HG03469 (cell line): ENCODE measurements at regions not wholly inside any gene's neighbourhood (a gene's known extent, or its start where the extent isn't known, plus 50 kb on each side); places are given as distances from the start of the nearest gene placed in this dataset.
"Not testable (repeated sequence)": the region's sequence is repeated elsewhere in the genome, so short reads cannot be mapped to it uniquely, and the experiment has no call there.

Experiments
- ATAC-seq: cut with Tn5 transposase; IDR thresholded peaks from one replicate; pipeline ENCODE4 v1.9.1; 2021; ENCODE audit warnings: mild to moderate bottlenecking, moderate library complexity, moderate number of reproducible peaks; ENCODE audit not compliant: unreplicated experiment

DNA sequence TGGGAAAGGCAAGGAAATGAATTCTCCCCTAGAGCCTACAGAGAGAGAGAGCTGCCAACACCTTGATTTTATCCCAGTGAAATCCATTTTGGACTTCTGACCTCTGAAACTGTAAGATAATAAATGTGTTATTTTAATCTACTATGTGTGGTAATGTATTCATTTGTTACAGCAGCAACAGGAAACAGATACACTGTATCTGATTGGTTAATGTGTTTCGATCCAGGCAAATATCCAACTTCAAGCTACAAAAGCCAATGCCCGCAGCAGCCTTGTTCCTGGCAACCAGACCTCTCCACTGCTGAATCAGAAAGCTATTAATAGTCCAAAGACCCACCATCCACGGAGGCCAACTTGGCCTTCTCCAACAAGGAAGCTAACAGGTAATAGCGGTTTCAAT is 318.1 kb downstream of the PTTG2 start:
- ATAC-seq: no peak

DNA sequence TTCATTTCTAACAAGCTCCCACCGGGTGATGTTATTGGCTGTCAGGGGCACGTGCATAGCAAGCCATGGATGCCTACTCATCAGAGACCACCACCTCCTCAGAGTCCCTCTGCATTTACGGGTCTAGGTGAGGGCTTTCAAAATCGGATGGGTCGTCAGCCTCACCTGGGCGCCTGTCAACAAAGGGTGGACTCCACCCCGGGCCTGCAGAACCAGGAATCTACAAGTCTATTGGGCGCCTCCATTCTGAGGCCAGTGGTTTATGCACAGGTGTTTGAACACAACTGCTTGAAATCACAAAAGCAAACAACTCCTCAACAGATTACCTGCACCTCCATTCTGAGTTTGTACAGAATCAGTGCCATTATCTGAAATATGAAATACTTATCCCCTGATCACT is 318.9 kb downstream of the PTTG2 start:
- ATAC-seq: no peak

DNA sequence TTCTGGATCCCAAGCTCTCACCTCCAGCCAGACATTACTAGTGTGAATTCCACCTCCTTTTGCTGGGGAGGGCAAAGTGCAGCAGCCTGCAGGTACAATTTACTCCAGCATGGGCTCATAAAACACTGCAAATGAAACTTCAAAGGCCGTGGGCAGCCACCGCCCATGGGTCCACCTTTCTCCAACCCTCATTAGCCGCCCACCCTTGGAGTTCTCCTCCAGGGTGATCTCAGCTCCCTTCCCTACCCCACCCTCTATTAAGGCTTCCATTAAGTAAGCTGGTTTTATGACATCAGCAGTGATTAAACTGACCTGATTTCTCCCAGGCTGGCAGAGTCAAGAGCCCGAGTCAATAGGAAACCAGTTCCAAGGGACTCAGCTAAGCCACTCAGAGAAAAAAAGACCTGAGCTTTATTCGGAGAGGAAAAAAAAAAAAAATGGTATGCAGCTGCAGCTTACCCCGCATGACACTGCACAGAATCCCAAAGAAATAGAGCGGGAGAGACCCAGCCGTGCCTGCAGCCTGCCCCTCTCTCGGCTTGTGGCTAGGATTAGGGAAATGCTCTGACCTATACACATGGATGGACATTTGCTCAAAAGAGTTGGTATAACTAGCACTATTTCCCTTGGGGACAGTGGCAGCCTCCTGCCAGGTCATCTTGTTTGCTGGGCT is 319.6 kb downstream of the PTTG2 start:
- no peak for ATAC-seq

DNA sequence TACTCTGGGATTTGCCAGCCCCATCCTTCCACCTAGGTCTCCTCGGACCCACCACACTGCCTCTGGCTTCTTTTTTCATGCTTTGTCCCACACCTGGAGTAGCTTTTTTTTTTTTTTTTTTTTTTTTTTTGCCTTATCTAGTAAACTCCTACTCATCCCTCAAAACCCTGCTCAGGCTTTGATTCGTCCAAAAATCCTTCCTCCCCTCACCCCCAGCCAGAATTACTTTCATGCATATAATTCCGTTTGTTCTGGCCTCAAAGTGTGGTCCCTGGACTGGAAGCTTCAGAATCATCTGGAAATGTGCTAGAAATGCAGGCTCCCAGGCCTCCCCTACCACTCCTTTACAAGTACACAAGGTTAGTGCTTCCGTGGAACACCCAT is 320.1 kb downstream of the PTTG2 start:
- no peak for ATAC-seq

DNA sequence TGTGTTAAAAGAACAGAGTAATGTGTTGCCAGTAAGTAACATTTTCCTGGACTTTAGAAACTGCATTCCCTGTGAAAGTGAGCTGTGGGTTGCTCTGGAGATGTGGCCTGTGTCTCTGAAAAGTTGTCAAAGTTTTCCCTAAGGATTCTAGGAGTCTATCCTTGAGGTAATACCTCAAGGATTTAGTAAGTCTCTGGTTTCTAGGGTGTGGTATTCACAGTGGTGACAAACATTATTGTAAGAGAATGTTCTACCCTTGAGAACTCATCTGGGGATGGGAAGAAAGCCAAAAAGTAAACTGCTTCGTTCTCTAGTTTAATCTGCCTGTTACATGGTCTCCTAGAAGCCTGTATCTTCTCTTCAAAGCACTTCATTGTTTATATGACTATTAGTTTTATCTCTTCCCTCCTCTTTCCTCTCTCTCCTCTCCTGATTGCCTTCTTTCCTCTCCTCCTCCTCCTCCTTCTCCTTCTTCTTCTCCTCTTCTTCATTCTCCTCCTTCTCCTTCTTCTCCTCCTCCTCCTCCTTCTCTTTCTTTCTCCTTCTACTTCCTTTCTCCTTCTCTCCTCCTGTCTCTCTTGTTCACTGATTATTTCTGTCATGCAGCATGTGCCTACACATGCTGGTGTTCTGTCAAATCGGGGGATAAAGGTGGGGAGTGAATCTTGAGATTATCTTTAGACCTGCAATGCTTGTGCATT is 321.3 kb downstream of the PTTG2 start:
- no peak for ATAC-seq

DNA sequence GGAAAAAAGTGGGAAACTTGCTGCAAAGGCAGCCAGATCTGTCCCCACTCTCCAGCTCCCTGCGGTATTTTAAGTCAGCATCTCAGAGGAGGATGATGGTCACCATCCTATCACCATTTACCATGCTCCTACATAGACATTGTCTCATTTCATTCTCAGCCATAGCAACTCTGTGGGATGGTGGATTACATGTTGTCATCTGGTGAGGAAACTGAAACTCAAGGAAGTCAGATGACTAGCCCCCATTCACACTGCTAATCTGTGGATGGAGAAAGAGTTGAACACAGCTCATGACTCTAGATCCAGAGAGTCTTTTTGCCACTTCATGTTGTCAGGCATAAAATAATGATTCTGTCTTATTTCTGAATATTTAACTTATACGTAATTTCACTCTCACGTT is 323.5 kb downstream of the PTTG2 start:
- no peak for ATAC-seq

DNA sequence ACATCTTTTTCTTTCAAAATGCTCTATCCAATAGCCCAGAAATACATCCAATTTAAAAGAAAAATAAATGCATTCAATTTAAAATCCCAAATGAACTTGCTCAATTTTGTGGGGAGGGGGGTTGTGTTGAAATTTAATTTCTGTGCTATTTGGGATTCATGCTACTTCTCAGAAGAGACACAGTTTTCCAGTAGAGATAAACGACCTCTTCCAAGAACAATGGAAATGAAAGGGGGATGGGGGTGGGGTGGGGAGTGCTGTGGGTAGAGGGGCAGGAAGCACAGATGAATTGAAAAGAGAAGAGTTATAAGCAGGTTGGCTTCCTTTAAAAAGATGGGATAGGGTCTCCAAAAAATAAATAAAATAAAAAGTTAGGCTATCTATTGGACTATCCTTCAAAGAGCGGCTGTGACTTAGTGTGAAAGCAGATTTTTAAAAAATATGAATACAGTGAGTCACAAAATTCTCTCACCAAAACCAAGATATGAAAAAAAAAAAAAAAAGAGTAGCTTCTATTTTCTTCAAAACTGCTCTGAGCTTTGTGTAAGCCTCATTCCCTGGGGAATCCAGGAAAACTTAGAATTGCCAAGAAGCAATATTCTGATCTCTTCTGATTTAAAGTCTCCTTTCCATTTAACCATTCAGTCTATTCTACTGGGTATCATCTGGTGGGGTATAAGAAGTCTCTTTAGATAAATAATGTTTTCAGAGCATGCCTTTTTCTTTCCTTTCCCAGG is 324.3 kb downstream of the PTTG2 start:
- ATAC-seq: no peak

DNA sequence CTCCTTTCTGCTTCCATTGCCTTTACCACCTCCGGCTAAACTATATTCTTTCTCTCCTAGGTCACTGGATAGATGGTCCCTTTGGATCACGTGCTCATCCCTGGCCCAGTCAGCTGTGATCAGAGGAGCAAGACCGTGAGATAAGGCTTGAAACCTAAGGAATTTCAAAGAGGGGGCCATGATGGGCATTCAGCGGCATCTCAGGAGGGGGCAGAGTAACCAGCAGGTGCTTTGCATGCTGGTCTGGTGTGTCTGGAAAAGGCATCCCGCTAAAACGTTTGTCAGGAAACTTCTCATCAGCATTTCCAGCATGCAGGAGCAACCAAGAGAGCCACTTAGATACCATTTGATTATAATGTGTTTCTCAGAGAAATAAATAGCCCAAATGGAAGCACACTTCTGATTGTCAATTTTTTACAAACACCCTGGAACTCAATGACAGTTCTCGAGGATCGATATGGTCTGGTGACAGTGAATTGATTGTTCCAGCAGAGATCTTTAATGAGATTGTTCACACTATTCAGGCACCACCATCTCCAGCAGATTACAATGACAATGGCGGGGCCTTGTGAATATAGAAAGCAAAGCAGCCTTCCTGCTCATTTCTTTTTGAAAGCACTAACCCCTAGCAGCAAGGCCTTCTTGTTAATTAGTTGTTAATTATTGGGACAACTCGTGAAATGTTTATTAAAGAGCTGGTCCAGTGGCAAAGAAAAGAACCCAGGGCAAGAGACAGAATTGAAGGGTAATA is 327.1 kb downstream of the PTTG2 start:
- no peak for ATAC-seq

DNA sequence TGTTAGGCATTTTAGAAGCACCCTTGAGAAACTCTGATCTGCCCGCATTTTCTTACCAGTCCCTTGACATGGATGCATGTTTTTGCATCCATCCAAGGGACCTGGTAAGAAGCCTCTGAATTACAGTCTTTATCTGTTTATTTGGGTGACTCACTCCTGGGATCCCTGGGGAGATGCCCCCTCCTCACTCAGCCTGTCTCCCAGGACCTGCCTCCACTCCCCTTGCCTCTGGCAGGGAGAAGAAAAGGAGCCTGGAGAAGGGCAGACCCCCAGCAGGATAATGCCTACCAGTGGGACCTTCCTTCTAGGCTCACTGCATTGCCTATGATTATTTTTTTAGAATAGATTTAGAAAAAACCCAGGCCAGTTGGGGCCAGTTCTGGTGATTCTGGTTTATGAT is 329.4 kb downstream of the PTTG2 start:
- ATAC-seq: no peak

DNA sequence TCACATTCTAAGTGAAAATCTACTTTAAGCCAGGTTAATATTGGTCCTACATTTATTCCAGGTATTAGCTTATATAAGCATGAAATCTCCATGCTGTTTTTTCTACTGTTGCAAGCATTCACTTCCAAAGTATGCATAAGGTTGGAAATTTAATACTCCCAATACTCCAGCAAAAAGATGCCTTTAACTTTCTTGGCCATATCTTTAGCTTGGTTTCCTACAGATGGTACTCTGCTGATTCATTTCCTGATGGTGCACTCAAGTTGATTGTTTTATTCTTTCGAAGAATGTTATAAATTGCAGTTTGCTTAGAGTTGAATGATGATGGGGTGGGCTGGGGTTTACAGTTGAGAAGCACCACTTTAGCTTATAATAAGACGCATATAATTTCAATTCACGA is 330.2 kb downstream of the PTTG2 start:
- ATAC-seq: no peak

DNA sequence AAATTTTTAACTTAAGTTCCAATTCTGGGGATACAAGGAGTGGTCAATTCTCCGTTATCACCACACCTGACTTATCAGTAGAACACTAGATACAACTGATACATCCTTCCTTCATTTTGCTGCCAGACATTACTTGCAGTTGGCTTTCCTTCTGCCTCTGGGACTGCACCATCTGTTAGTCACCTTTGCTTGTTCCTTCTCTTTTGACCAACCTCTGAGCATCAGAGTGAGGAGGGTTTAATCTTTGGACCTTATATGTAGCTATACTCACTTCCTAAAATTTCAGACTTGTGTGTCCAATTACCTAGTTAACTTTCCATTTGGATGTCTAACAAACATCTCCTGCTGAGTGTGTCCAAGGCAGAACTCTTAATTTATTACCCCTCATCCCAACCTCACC is 330.7 kb downstream of the PTTG2 start:
- no peak for ATAC-seq

DNA sequence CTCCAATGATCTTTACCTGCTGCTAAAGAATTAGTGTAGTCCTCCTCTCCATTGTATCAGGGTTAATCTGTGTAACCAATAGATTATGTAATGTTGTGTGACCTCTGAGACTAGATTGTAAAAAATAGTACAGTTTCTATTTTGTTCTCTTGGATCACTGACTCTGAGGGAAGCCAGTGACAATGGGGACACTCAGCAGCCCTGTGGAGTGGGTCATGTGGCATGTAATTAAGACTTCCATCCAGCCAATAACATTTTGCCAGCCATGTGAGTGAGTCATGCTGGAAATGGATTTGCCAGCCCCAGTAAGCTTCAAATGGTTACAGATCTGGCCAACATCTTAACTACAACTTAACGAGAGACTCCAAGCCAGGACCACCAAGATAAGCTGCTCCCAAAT is 332.3 kb downstream of the PTTG2 start:
- no peak for ATAC-seq

DNA sequence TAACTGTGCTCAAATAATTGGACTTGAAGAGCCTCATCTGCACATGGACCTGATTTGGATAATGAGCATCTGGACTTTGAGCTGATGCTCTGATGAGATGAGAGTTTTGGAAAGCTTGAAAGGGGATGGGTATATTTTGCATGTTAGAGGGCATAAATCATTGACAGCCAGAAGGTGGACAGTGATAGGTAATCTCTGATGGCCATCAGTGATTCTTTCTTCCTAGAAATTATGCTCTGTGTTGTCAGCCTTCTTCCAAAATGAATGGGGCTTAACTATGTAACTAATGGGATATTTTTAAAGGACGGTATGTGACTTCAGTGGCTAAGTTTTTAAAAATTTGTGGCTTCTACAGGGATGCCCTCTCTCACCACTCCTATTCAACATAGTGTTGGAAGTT is 334.0 kb downstream of the PTTG2 start:
- ATAC-seq: no peak

DNA sequence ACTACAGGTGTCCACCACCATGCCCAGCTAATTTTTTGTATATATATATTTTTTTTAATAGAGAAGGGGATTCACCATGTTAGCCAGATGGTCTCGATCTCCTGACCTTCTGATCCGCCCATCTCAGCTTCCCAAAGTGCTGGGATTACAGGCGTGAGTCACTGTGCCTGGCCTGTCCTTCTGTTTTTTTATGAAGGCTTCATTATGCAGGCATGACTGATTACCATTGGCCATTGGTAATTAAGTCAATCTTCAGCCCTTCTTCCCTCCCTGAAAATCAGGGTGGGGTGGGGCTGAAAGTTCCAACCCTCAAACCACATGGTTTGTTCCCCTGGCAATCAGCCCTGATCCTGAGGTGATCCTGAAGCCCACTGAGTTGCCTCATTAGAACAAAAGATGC is 336.9 kb downstream of the PTTG2 start:
- no peak for ATAC-seq

DNA sequence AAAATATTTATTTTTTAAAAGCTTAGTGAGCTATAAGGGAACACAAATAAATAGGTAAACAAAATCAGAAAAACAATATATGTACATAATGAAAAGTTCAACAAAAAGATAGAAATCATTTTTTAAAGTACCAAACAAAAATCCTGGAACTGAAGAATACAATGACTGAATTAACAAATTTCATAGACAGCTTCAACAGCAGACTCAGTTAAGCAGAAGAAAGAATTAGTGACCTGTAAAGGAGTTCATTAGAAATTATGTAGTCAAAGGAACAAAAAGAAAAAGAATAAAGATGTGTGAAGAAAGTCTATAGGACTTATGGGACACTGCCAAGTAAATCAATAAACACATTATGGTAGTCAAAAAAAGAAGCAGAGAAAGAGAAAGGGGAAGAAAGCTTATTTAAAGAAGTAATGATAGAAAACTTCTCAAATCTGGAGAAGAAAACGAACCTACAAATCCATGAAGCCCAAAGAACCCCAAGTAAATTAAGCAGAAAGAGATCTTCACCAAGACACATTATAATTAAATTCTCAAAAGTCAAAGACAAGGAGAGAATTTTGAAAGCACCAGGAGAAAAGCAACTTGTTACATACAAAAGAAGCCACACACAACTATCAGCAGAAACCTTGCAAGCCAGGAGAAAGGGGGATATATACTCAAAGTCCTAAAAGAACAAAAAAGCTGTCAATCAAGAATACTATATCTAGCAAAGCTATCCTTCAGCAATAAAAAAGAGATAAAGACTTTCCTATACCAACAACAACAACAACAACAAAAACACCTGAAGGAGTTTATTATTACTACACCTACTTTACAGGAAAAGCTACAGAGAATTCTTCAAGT is 338.9 kb downstream of the PTTG2 start:
- ATAC-seq: no peak

DNA sequence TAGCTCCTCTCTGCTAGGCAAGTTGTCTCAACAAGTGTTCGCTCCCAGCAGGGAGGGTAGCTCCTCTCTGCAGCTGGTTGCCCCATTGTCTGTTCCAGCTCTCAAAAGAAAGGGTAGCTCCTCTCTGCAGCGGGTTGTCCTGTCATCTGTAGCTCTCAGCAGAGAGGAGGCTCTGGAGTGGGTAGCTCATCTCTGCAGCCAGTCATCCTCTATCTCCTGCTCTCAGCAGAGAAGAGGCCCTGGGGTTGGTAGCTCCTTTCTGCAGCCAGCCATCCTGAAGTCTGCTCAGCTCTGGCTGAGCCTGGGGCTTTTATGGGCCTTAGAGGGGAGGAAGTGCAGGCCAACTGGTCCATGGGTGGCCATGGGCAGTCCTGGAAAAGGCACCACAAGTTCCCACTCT is 342.7 kb downstream of the PTTG2 start:
- ATAC-seq: no peak

DNA sequence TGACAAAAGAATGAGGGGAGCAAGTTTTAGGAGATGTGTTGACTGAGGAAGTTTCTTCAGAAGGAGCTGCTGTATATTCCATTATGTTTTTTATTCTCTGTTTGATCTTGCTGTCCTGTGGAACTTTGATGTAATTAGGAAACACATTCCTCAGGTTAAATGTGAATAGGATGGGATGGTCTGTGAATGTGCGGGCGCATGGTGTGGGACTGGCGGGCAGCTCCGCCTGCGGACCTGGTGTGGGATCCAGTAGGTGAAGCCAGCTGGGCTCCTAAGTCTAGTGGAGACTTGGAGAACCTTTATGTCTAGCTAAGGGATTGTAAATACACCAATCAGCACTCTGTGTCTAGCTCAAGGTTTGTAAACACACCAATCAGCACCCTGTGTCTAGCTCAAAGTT is 344.3 kb downstream of the PTTG2 start:
- not testable (repeated sequence) for ATAC-seq

DNA sequence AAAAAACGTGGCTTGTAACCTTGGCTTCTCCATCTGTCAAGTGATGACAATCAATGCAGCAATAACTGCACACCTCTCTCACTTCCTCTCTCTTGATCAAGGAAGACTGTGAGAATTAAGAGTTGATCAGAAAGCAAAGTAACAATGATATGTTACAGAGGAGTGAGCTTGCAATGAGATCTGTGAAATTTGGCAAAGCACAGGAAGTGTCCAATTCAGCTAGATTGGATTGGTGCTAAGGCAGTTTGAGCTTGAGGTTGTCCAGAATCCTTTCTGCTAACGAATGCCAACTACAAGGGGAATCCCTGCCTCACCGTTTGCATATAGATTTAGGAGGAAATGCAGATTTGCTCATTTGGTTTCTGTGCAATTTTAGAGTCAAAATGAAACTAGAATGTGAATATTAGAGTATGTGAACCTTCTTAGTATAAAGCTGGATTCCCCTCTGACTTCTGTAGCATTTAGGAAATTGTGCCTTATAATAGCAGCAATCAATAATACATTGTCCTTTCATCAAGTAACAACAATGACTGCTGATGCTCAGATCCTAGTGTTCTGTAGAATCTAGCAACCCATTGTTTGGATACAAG is 346.4 kb downstream of the PTTG2 start:
- peak; percentile 37 for ATAC-seq

DNA sequence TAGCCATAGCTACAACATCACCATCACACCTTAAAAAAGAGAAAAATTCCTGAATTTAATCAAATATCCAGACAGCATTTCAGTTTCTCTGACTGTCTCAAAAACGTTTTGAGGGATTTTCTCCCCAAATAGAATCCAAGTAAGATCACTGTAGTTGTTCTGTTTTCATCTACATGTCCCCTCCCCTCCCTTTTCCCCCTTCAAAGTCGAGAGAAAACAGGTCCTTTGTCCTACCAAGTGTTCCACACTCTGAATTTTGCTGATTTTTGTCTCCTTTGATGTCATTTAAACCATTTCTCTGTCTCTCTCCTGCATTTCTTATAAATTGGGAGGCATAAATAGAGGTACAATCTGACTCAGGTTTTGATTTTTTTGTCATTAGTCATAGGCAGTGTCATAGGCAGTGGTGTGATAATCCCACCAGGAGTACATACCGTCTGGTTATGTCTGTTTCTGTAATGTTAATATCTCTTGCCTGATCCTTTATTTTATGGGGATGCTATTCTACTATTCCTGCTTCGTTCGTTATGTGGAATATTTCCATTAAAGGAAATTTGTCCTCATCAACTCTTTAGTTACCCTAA is 348.6 kb downstream of the PTTG2 start:
- ATAC-seq: no peak

DNA sequence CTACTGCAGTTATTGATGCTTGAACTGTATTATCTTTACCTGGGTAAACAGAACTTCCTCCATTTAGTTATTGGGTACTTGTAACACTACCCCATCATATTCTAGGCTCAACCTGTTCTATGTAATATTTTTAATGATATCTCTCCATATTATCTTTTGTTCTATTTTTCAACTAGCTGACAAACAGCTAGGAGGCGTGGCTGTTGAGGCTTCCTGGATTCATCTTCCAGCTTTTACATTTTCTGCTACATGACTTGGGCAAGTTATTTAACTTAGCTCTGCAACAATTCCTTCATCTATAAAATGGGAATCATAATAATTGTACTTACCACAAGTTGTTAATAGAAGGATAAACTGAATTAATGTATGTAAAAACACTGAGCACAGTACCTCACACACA is 349.3 kb downstream of the PTTG2 start:
- ATAC-seq: no peak
